ENCODE measurements at regions not wholly inside any gene's neighbourhood (a gene's known extent, or its start where the extent isn't known, plus 50 kb on each side); places are given as distances from the start of the nearest gene placed in this dataset.

DNA sequence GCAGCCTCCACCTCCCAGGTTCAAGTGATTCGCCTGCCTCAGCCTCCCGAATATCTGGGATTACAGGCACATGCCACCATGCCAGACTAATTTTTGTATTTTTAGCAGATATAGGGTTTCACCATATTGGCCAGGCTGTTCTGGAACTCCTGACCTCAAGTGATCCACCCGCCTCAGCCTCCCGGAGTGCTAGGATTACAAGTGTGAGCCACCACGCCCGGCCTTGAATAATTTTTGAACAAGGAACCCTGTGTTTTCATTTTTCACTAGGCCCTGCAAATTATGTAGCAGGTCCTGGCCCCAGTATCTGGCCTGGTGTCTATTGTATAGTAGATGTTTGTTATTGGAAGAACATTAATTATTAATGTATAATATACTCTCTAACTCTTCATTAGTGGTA is 140.7 kb downstream of the PIK3R1 start (continued):
- TF ChIP-seq, protein P1, sequence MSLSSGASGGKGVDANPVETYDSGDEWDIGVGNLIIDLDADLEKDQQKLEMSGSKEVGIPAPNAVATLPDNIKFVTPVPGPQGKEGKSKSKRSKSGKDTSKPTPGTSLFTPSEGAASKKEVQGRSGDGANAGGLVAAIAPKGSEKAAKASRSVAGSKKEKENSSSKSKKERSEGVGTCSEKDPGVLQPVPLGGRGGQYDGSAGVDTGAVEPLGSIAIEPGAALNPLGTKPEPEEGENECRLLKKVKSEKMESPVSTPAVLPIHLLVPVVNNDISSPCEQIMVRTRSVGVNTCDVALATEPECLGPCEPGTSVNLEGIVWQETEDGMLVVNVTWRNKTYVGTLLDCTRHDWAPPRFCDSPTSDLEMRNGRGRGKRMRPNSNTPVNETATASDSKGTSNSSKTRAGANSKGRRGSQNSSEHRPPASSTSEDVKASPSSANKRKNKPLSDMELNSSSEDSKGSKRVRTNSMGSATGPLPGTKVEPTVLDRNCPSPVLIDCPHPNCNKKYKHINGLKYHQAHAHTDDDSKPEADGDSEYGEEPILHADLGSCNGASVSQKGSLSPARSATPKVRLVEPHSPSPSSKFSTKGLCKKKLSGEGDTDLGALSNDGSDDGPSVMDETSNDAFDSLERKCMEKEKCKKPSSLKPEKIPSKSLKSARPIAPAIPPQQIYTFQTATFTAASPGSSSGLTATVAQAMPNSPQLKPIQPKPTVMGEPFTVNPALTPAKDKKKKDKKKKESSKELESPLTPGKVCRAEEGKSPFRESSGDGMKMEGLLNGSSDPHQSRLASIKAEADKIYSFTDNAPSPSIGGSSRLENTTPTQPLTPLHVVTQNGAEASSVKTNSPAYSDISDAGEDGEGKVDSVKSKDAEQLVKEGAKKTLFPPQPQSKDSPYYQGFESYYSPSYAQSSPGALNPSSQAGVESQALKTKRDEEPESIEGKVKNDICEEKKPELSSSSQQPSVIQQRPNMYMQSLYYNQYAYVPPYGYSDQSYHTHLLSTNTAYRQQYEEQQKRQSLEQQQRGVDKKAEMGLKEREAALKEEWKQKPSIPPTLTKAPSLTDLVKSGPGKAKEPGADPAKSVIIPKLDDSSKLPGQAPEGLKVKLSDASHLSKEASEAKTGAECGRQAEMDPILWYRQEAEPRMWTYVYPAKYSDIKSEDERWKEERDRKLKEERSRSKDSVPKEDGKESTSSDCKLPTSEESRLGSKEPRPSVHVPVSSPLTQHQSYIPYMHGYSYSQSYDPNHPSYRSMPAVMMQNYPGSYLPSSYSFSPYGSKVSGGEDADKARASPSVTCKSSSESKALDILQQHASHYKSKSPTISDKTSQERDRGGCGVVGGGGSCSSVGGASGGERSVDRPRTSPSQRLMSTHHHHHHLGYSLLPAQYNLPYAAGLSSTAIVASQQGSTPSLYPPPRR (CRISPR knock-in tag; IDR thresholded peaks at IDR 0.05; ENCODE audit: borderline replicate concordance): no peak

GRCh38 chr5:68356623-68357022 is 141.1 kb downstream of the PIK3R1 start:
- H4K20me1 ChIP-seq (replicated peaks; ENCODE audit: control insufficient read depth, insufficient read depth, low read length): no peaks in the 10 kb centered on the region
- no peak overlapping the region for H3K4me2 ChIP-seq (ENCODE audit: insufficient read depth, low read length)
- H3K9me1 ChIP-seq (ENCODE audit: control insufficient read depth, insufficient read depth, low read length): no peaks in the 10 kb centered on the region
- intact Hi-C loops (cut with micrococcal nuclease) (no loop called here), in situ Hi-C loops (cut with MboI) (no loop called here)
- FAIRE-seq (no peak), ATAC-seq (no peak), DNase-seq (ENCODE audit: extremely low read depth in 1 of 4, low spot score in 3 of 4) (no peak)
- H3K4me3 ChIP-seq: no peak overlapping the region
- no peak overlapping the region for H2AFZ ChIP-seq (ENCODE audit: low read depth, low read length)
- ChIA-PET POLR2A (interaction anchor here (0.7 kb wide), 1 partner anchor 25 kb away, joined by 3 read pairs; no protein-coding TSS in a partner anchor), CTCF (ENCODE audit: low intra/inter-chr PET ratio) (no interaction called here)
- H3K36me3 ChIP-seq (ENCODE audit: control insufficient read depth, insufficient read depth, low read length): no peaks in the 10 kb centered on the region
- H3K9ac ChIP-seq (ENCODE audit: insufficient read depth in 1 of 2, low read depth in 2 of 2, low read length in 2 of 2): no peak overlapping the region
- no peaks in the 10 kb centered on the region for H3K27me3 ChIP-seq (ENCODE audit: control insufficient read depth in 2 of 2, insufficient read depth in 2 of 2, low read length in 2 of 2)
- BruUV-seq (replicated peaks): no TSS peak
- no peaks in the 10 kb centered on the region; a peak in 2 of 5 replicates for H3K4me1 ChIP-seq (replicated peaks in 1 of 2; ENCODE audit: control insufficient read depth in 2 of 2, insufficient read depth in 2 of 2, low read length in 2 of 2)
- H3K27ac ChIP-seq (ENCODE audit: extremely low read depth, low read depth, low read length): no peak overlapping the region
- H3K79me2 ChIP-seq (ENCODE audit: control insufficient read depth, insufficient read depth, low read length): no peaks in the 10 kb centered on the region
- no peaks in the 10 kb centered on the region for H3K9me3 ChIP-seq (replicated peaks; ENCODE audit: control insufficient read depth, insufficient read depth, low read depth, low read length)
- 53% methylated on average over 2 of the region's 2 CpGs for WGBS (ENCODE audit: insufficient coverage, low coverage, missing lambda C conversion rate)
- no peak for TF ChIP-seq CC2D1A (IDR thresholded peaks at IDR 0.05)
- TF ChIP-seq CREM (IDR thresholded peaks at IDR 0.05; ENCODE audit: low read depth): no peak
- TF ChIP-seq MAX (CRISPR knock-in tag; IDR thresholded peaks at IDR 0.05): no peak
- no peak for TF ChIP-seq PHF20 (IDR thresholded peaks at IDR 0.05; ENCODE audit: partially characterized antibody)
- TF ChIP-seq HDAC6 (IDR thresholded peaks at IDR 0.05; ENCODE audit: low read depth, low read length): no peak
- TF ChIP-seq NBN (IDR thresholded peaks at IDR 0.05; ENCODE audit: low read depth): no peak
- TF ChIP-seq DNMT1 (IDR thresholded peaks at IDR 0.05): no peak
- TF ChIP-seq ZBTB11 (CRISPR knock-in tag; IDR thresholded peaks at IDR 0.05): no peak
- TF ChIP-seq PCBP1 (IDR thresholded peaks at IDR 0.05; ENCODE audit: low read depth, low read length, poor library complexity, severe bottlenecking): no peak
- no peak for TF ChIP-seq LARP7 (IDR thresholded peaks at IDR 0.05)
- TF ChIP-seq CBX1 (IDR thresholded peaks at IDR 0.05; ENCODE audit: low read depth): no peak
- TF ChIP-seq ZNF717 (CRISPR knock-in tag; IDR thresholded peaks at IDR 0.05): no peak
- TF ChIP-seq DPF2 (IDR thresholded peaks at IDR 0.05): no peak

Data from K562 (cell line).